GM13976 (cell line): ENCODE measurements at regions not wholly inside any gene's neighbourhood (a gene's known extent, or its start where the extent isn't known, plus 50 kb on each side); places are given as distances from the start of the nearest gene placed in this dataset.

ENCODE experiments used
- DNase-seq: peaks from one replicate; pipeline ENCODE4 v3.0.0; 2012; ENCODE audit warnings: low spot score
- in situ Hi-C: fragments of 300-500 bp; cut with MboI; formaldehyde crosslinking; loops from one replicate; pipeline ENCODE4 v1.12.0; 2022; ENCODE audit warnings: low sequenced_read_pairs, mixed read lengths, inconsistent platforms; ENCODE audit not compliant: unreplicated experiment
- TF ChIP-seq, protein P1 (sequence below): IDR thresholded peaks from 2 replicates; pipeline ENCODE4 v1.5.1; 2012; ENCODE audit warnings: borderline replicate concordance, mild to moderate bottlenecking; ENCODE audit not compliant: insufficient read depth; ENCODE audit errors: extremely low read depth, missing control alignments, control extremely low read depth

DNA sequence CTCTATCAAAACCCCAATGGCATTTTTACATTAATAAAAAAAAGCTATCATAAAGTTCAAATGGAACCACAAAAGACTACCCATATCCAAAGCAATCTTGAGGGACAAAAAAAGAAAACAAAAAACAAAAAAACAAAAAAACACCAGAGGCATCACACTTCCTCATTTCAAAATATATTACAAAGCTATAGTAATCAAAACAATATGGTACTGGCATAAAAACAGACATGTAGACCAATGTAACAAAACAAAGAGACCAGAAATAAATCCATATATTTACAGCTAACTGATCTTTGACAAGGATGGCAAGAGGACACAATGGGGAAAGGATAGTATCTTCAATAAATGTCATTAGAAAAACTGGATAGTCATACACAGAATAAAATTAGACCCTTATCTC, 245.1 kb upstream of the MSX2 start:
- TF ChIP-seq, protein P1, sequence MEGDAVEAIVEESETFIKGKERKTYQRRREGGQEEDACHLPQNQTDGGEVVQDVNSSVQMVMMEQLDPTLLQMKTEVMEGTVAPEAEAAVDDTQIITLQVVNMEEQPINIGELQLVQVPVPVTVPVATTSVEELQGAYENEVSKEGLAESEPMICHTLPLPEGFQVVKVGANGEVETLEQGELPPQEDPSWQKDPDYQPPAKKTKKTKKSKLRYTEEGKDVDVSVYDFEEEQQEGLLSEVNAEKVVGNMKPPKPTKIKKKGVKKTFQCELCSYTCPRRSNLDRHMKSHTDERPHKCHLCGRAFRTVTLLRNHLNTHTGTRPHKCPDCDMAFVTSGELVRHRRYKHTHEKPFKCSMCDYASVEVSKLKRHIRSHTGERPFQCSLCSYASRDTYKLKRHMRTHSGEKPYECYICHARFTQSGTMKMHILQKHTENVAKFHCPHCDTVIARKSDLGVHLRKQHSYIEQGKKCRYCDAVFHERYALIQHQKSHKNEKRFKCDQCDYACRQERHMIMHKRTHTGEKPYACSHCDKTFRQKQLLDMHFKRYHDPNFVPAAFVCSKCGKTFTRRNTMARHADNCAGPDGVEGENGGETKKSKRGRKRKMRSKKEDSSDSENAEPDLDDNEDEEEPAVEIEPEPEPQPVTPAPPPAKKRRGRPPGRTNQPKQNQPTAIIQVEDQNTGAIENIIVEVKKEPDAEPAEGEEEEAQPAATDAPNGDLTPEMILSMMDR: no peak
- DNase-seq: no peak
- in situ Hi-C loops: no loop called here

DNA sequence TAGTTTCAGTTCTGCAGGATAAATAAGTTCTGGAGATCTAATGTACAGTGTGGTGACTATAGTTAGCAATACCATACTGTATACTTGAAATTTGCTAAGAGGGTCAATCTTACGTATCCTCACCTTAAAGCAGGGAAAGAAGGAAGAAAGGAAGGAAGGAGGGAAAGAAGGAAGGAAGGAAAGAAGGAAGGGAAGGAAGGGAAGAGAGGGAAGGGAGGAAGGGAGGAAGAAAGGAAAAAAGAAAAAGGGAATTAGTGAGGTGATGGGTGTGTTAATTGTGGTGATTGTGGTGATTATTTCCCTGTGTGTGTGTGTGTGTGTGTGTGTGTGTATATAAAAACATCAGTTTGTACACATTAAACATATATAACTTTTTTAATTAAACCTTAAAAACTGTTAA, 242.6 kb upstream of the MSX2 start:
- TF ChIP-seq, protein P1: no peak
- in situ Hi-C loops: no loop called here
- no peak for DNase-seq

DNA sequence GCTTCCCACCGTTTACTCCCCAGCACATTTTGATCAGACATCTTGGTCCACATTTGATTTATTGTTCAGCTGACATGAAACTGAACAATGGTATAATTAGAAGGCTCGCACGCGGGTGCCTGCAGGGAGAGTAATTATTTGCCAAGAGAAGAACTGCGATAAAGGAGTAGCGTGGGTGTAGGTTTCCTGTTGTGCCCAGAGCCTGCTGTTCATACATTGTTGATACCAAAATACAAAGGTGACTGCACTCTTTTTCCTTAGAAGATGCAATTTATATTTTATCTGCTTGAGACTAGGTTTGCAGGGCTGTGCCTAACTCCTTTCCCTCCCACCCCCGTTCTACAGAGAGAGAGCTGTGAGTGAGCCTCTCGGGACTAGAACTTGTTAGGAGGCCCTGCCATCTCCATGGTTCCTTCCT, 241.8 kb upstream of the MSX2 start:
- in situ Hi-C loops: no loop called here
- TF ChIP-seq, protein P1: no peak
- no peak for DNase-seq

DNA sequence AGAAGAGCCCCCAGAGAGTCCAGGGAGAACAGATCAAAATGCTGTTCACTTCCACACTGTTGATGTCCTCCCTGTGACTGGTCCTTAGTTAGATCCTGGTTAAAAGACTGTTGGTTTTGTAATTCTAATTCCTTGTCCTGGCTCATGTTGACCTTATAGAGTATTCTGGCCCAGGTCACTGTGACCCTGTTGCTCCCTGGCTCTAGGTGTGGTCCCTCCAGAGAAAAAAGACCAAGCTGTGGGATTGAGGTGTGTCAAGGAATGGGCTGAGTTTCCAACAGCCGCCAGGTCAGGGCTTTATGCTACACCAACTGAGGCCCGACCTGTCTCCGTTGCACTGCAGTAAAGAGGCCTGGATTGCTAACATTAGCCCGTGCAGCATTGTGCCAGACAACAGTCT, 241.0 kb upstream of the MSX2 start:
- in situ Hi-C loops: no loop called here
- no peak for DNase-seq
- TF ChIP-seq, protein P1: no peak

DNA sequence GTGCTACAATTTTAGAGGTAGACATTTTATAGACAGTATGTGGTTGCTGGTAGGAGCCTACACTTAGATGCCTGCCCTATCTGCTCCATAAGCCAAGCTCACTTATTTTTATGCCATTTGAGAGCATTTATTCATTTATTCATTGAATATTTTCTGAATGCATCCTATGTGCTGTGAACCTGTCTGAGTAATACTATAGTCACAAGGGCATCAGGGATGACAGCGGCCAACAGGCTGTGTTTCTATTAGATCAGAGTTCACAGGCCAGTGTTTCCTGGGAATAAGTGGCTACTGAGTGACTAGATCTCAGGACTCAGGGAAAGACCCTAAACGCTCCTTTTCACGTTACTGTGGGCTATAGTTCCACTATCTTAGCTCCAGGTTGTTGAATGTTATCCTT, 235.2 kb upstream of the MSX2 start:
- no peak for DNase-seq
- TF ChIP-seq, protein P1: no peak
- in situ Hi-C loops: no loop called here

DNA sequence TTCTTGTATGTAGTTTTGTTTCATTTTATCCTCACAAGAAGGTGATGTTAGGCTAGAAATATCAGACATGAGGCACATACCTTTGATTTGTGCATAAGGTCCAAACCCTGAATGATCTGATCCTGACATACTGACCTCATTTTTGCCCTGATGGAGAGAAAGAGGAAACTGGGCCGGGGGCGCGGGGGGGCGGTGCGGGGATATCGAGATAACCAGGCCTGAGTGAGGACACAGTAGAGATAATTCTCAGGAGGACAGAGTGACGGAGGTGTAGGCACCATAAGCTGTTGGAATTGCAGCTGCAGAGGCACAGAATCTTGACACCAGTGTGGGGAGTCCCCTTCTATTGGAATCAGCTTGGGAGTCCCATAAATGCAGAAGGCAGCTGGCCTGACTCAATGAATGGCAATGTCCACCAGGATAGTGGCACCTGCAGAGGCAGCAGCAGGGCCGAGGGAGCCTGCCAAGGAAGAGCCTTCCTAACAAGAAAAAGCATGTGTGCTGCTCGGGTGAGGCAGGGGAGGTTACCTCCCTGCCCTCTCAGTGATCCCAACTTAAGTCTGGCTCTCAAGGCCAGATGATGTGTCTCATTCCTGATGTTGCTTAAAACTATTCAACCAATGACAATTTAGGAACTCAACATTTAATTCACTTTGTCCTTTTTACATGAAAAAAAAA, 234.3 kb upstream of the MSX2 start:
- TF ChIP-seq, protein P1: no peak
- in situ Hi-C loops: no loop called here
- no peak for DNase-seq

DNA sequence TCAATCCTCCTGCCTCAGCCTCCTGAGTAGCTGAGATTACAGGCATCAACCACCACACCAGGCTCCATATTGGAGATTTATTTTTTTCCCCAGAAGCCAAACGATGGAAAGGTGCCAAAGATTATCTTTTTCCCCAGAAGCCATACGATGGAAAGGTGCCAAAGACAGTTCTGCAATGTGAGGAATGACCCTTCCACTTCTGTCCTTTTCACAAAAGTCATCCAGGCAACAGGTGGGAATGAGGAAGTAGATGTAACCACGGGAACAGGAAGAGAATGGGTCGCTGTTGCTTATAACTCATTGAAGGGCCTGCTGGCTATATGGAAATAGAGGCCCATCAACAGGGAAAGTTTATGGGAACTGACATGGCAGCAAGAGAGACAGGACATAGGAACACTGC, 233.7 kb upstream of the MSX2 start:
- DNase-seq: no peak
- in situ Hi-C loops: no loop called here
- TF ChIP-seq, protein P1: no peak
